Right atrium auricular region (tissue), 2 donors: ENCODE measurements at regions not wholly inside any gene's neighbourhood (a gene's known extent, or its start where the extent isn't known, plus 50 kb on each side); places are given as distances from the start of the nearest gene placed in this dataset.

Source experiments
- DNase-seq: peaks from one replicate; pipeline ENCODE4 v3.0.0-alpha.2; 2019; ENCODE audit warnings: low spot score
- H3K27ac ChIP-seq, 2 donors: fragments of 200-600 bp; sonication (generic); 1 replicate in 1 of 2; 2 replicates in 1 of 2; pipeline ENCODE4 v1.5.1; 2016 to 2019
- H3K27me3 ChIP-seq, 2 donors: fragments of 200-600 bp; sonication (generic); one replicate each; pipeline versions ENCODE4 v1.5.1 to v1.6.0; 2017 to 2019
- H3K36me3 ChIP-seq: fragments of 200-600 bp; sonication (generic); one replicate; pipeline ENCODE4 v1.5.1; 2016
- H3K4me1 ChIP-seq, 2 donors: fragments of 200-600 bp; sonication (generic); one replicate each; pipeline versions ENCODE4 v1.5.1 to v1.6.0; 2017 to 2019
- H3K4me3 ChIP-seq, 2 donors: fragments of 200-600 bp; sonication (generic); 1 replicate in 1 of 2; 2 replicates in 1 of 2; pipeline ENCODE4 v1.5.1; 2017 to 2019; ENCODE audit warnings: mild to moderate bottlenecking in 1 of 2, moderate library complexity in 1 of 2
- H3K9me3 ChIP-seq, 2 donors: fragments of 200-600 bp; sonication (generic); one replicate each; pipeline ENCODE4 v1.5.1; 2019
- TF ChIP-seq, protein P1 (sequence below), 2 donors: fragments of 200-600 bp; sonication (generic); IDR thresholded peaks; one replicate each; pipeline ENCODE4 v1.5.1; 2019; ENCODE audit warnings: antibody characterized with exemption in 2 of 2

DNA sequence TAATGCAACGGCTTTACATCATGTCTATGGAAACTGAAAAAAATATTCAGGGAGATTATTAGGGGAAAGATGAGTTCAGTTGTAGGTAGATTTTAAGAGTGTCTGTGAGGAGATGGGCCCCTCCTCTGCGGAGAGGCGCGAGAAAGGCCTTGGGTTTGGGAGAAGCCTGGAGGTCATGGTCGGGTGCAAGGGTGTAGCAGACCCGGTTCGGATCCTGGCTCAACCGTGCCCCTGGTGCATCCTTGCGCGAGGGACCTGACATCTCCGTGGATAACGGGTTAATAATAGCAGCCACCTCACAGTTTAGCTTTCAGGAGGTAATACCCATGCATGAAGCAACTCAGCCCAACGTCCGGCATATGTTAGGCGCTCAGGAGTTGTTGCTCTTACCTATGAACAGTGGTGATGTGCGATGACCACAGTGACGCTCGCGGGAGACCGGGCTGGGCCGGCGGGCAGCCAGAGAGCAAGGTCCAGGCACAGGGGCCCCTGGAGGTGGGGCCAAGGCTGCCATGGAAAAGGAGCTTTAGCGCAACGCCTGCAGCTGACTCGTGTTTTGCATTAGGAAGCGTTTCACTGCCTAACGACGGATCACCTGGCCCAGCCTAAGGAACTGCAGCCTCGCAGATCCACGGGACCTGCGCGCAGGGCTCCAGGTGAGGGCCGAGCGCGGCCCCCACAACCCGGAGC, 146.4 kb upstream of the ARID1B start:
- no peaks in the 10 kb centered on the region for H3K36me3 ChIP-seq
- TF ChIP-seq, protein P1, sequence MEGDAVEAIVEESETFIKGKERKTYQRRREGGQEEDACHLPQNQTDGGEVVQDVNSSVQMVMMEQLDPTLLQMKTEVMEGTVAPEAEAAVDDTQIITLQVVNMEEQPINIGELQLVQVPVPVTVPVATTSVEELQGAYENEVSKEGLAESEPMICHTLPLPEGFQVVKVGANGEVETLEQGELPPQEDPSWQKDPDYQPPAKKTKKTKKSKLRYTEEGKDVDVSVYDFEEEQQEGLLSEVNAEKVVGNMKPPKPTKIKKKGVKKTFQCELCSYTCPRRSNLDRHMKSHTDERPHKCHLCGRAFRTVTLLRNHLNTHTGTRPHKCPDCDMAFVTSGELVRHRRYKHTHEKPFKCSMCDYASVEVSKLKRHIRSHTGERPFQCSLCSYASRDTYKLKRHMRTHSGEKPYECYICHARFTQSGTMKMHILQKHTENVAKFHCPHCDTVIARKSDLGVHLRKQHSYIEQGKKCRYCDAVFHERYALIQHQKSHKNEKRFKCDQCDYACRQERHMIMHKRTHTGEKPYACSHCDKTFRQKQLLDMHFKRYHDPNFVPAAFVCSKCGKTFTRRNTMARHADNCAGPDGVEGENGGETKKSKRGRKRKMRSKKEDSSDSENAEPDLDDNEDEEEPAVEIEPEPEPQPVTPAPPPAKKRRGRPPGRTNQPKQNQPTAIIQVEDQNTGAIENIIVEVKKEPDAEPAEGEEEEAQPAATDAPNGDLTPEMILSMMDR (IDR thresholded peaks at IDR 0.05): no peak
- H3K9me3 ChIP-seq: no peaks in the 10 kb centered on the region
- DNase-seq: no peak
- H3K4me3 ChIP-seq: no peak overlapping the region
- H3K27me3 ChIP-seq: no peaks in the 10 kb centered on the region
- no peak overlapping the region for H3K27ac ChIP-seq
- peaks cover 0 to 7% of the 10 kb centered on the region in 2 donors for H3K4me1 ChIP-seq

DNA sequence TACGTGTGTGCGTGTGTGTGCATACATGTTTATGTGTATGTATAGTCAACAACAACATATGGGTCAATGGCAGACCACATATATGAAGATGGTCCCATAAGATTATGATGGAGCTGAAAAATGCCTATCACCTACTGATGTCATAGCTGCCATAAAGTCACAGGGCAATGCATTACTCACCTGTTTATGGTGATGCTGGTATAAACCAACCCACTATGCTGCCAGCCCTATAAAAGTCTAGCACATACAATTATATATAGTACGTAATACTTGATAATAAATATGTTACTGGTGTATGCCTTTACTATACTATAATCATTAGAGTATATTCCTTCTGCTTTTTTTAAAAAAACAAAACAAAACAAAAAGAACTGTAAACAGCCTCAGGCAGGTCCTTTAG, 148.4 kb upstream of the ARID1B start:
- no peaks in the 10 kb centered on the region for H3K9me3 ChIP-seq
- no peak overlapping the region for H3K4me3 ChIP-seq
- no peaks in the 10 kb centered on the region for H3K36me3 ChIP-seq
- no peaks in the 10 kb centered on the region for H3K4me1 ChIP-seq
- no peak overlapping the region for H3K27ac ChIP-seq
- no peaks in the 10 kb centered on the region for H3K27me3 ChIP-seq
- DNase-seq: no peak
- TF ChIP-seq, protein P1 (IDR thresholded peaks at IDR 0.05): no peak

DNA sequence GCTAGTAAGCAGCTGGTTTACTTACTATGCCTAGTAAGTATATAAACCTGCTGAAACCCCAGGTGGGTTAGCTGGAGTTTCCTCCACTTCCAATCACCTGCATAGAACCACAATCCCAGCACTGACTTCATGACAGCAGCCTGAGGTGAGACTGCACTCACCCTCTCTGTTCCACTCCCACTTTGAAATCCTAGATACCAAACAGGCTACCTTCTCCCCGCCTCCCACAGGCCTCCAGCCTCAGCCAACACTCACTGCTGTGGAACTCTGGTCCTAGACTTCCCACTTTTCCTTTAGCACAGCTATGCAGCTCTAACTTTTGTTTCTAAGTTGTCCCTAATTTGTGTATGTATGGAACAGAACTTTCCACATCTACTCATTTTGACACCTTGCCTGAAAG, 149.7 kb upstream of the ARID1B start:
- H3K27me3 ChIP-seq: no peaks in the 10 kb centered on the region
- TF ChIP-seq, protein P1 (IDR thresholded peaks at IDR 0.05): no peak
- H3K27ac ChIP-seq: no peak overlapping the region
- H3K9me3 ChIP-seq: no peaks in the 10 kb centered on the region
- H3K36me3 ChIP-seq: no peaks in the 10 kb centered on the region
- DNase-seq: no peak
- no peak overlapping the region for H3K4me3 ChIP-seq
- H3K4me1 ChIP-seq: no peaks in the 10 kb centered on the region

DNA sequence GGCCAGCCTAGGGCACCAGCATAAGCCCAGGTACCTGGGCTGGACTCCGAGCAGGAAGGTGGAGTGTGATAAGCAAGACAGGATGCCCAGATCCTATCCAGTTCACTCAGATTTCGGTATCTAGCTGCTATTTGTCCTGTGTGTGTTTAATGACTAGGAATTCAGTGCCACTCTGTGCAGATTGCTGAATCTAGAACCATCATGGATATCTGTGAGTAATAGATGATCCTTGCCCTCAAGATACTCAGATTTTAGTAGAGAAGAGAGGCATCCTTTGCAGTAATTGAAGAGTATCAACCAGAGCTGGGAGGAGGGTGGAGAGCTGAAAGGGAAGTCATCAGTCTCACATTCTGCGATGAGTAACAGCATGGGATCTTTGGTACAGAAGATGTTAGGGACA, 155.0 kb upstream of the ARID1B start:
- H3K9me3 ChIP-seq: no peaks in the 10 kb centered on the region
- DNase-seq: no peak
- no peaks in the 10 kb centered on the region for H3K36me3 ChIP-seq
- peaks cover 0 to 13% of the 10 kb centered on the region in 2 donors for H3K4me1 ChIP-seq
- H3K4me3 ChIP-seq: no peak overlapping the region
- TF ChIP-seq, protein P1 (IDR thresholded peaks at IDR 0.05): no peak
- H3K27me3 ChIP-seq: no peaks in the 10 kb centered on the region
- no peak overlapping the region for H3K27ac ChIP-seq

DNA sequence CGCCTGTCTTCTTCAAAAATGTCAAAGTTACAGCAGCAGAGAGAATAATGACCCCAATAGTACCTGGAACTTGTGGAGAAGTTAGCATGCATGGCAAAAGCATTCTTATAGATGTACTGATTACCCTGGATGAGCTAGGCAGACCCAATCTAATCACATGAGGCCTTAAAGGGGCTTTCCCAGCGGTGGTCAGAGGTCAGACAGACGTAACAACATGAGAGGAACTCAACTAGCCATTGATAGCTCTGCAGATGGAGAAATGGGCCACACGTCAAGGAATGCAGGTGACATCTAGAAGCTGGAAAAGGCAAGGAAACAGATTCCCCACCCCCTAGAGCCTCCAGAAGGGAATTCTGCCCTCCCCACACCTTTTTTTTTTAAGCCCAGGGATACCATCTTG, 156.8 kb upstream of the ARID1B start:
- Histone ChIP-seq H3K4me3 (no peak overlapping the region), H3K9me3 (no peaks in the 10 kb centered on the region), H3K27me3 (no peaks in the 10 kb centered on the region), H3K36me3 (no peaks in the 10 kb centered on the region), H3K27ac (no peak overlapping the region), H3K4me1 (peaks cover 0 to 16% of the 10 kb centered on the region in 2 donors)
- DNase-seq: no peak
- TF ChIP-seq, protein P1 (IDR thresholded peaks at IDR 0.05): no peak
